Mucosa of descending colon (tissue), 3 donors: ENCODE measurements at regions not wholly inside any gene's neighbourhood (a gene's known extent, or its start where the extent isn't known, plus 50 kb on each side); places are given as distances from the start of the nearest gene placed in this dataset.
A peak's percentile ranks its signal among the peaks of the same experiment; 100 is the strongest.

Experiments used
- ATAC-seq: fragments of 200-7000 bp; cut with Tn5 transposase; one replicate; pipeline ENCODE4 v1.9.1; 2020; ENCODE audit warnings: mild to moderate bottlenecking, moderate library complexity
- DNase-seq, 3 donors: peaks; one replicate each; pipeline ENCODE4 v3.0.0-alpha.2; 2020
- H3K36me3 ChIP-seq: fragments of 200-600 bp; one replicate; pipeline ENCODE4 v1.8.0; 2021; ENCODE audit warnings: low read depth, mild to moderate bottlenecking
- H3K4me1 ChIP-seq: fragments of 200-600 bp; one replicate; pipeline ENCODE4 v1.8.0; 2021; ENCODE audit warnings: low read depth, mild to moderate bottlenecking
- H3K4me3 ChIP-seq: fragments of 200-600 bp; one replicate; pipeline ENCODE4 v1.8.0; 2021; ENCODE audit warnings: mild to moderate bottlenecking
- H3K9me3 ChIP-seq: fragments of 200-600 bp; one replicate; pipeline ENCODE4 v1.8.0; 2021; ENCODE audit warnings: mild to moderate bottlenecking
- intact Hi-C, 2 donors: fragments of 100-400 bp; cut with DNase I in 1 of 2; cut with micrococcal nuclease in 1 of 2; formaldehyde crosslinking; loops; one replicate each; pipeline versions ENCODE4 v1.11.0 to v1.11.1; 2022; cut with DNase I, micrococcal nuclease
- TF ChIP-seq, protein P1 (sequence below): fragments of 200-600 bp; IDR thresholded peaks from one replicate; pipeline ENCODE4 v1.8.0; 2022; ENCODE audit warnings: antibody characterized with exemption, mild to moderate bottlenecking
- donor health status: DM: no; HTN: no; CAD: no; lungs with moderate emphysema.
- donor health status: DM: no; HTN: no; CAD: no.
- donor health status: DM: no; HTN: yes; CAD: no.

DNA sequence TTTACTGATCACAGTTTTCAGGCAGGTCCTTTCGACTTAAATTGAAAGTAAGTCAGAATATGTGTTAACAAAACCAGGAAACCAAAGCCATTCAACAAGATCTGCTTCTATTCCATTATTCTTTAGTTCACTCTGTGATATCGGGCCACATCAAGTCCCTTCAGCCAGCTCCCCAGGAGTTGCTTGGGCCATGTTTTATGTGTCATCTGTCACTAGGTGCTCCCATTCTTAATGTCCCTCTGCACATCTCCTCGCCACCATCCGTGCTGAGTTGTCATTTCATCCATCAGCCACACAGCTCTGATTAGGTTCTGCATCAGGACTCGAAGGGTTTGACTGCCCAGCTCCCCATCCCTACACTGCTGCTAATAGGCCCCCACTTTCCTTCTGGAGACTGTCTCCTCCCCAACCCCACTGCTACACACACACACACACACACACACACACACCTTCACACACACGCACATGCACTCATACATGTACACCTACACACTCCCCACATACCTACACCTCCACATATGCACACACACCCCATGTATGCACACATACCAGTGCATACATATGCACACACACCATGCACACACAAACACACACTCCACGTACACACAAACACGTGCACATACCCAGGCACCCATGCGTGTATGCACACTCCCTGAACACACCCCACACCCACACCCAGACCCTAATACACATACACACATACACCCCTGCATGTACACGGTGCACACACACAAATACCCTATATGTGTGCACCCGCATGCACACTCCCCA, 143.3 kb upstream of the GMDS start:
- no peaks in the 10 kb centered on the region for H3K4me1 ChIP-seq
- no peaks in the 10 kb centered on the region for H3K9me3 ChIP-seq
- TF ChIP-seq, protein P1, sequence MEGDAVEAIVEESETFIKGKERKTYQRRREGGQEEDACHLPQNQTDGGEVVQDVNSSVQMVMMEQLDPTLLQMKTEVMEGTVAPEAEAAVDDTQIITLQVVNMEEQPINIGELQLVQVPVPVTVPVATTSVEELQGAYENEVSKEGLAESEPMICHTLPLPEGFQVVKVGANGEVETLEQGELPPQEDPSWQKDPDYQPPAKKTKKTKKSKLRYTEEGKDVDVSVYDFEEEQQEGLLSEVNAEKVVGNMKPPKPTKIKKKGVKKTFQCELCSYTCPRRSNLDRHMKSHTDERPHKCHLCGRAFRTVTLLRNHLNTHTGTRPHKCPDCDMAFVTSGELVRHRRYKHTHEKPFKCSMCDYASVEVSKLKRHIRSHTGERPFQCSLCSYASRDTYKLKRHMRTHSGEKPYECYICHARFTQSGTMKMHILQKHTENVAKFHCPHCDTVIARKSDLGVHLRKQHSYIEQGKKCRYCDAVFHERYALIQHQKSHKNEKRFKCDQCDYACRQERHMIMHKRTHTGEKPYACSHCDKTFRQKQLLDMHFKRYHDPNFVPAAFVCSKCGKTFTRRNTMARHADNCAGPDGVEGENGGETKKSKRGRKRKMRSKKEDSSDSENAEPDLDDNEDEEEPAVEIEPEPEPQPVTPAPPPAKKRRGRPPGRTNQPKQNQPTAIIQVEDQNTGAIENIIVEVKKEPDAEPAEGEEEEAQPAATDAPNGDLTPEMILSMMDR, result no peak
- intact Hi-C loops, result no loop called here
- H3K4me3 ChIP-seq, result no peak overlapping the region
- ATAC-seq (no peak), DNase-seq (no peak)
- H3K36me3 ChIP-seq, result no peaks in the 10 kb centered on the region

DNA sequence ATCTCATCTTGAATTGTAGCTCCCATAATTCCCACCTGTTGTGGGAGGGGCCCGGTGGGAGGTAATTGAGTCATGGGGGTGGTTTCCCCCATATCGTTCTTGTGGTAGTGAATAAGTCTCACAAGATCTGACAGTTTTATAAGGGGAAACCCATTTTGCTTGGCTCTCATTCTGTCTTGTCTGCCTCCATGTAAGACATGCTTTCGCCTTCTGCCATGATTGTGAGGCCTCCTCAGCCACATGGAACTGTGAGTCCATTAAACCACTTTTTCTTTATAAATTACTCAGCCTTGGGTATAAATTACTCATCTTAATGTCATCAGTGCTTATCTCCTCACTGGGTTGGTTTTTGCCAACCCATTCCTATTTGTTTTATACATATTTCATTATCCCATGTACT, 142.0 kb upstream of the GMDS start:
- H3K4me1 ChIP-seq, result no peaks in the 10 kb centered on the region
- H3K36me3 ChIP-seq, result no peaks in the 10 kb centered on the region
- no peaks in the 10 kb centered on the region for H3K9me3 ChIP-seq
- TF ChIP-seq, protein P1, result no peak
- no peak overlapping the region for H3K4me3 ChIP-seq
- intact Hi-C loops, result no loop called here
- DNase-seq, result no peak
- no peak for ATAC-seq

DNA sequence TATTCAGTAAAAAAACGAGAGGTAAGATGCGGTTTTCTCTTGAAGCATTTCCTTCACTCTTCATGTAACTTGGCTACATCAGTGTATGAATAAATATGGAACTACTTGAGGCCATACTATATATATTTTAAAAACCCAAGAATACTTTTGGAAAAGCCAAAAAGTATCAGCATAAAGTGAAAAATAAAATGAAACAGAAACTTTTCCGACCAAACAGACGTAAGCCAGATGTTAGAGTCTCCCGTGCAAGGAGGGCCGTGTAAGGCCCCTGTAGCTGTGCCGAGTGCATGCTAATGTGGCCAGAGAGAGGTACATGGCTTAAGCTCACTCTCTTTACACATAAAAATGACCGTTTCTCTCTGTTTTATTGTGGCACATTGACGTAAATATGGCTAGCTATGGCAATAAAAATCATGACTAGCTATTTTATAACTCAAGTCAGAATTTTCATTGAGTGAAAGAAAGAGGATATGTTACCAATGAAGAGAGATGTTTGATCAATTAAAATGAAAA, 140.1 kb upstream of the GMDS start:
- intact Hi-C loops, result no loop called here
- DNase-seq (no peak), ATAC-seq (peak; percentile 61)
- Histone ChIP-seq H3K4me1 (no peaks in the 10 kb centered on the region), H3K36me3 (no peaks in the 10 kb centered on the region), H3K9me3 (no peaks in the 10 kb centered on the region), H3K4me3 (no peak overlapping the region)
- TF ChIP-seq, protein P1, result no peak

DNA sequence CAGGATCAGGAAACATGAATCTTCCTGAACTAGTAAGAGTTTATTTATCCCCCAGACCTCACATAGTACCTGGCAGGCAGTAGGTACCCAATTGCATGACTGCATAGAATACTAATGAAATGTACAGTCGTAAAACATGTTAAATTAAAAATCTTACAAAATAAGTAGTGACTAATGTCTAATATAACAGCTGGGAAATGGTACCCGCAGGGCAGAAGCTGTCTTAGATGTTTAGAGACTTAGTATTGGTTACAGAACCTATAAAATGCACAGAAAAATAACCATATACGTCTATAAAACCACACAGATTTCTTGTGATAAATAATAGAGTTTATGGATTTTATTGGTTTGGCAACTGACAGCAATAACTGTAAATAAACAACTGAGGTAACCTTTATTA, 139.1 kb upstream of the GMDS start:
- intact Hi-C loops, result no loop called here
- TF ChIP-seq, protein P1, result no peak

DNA sequence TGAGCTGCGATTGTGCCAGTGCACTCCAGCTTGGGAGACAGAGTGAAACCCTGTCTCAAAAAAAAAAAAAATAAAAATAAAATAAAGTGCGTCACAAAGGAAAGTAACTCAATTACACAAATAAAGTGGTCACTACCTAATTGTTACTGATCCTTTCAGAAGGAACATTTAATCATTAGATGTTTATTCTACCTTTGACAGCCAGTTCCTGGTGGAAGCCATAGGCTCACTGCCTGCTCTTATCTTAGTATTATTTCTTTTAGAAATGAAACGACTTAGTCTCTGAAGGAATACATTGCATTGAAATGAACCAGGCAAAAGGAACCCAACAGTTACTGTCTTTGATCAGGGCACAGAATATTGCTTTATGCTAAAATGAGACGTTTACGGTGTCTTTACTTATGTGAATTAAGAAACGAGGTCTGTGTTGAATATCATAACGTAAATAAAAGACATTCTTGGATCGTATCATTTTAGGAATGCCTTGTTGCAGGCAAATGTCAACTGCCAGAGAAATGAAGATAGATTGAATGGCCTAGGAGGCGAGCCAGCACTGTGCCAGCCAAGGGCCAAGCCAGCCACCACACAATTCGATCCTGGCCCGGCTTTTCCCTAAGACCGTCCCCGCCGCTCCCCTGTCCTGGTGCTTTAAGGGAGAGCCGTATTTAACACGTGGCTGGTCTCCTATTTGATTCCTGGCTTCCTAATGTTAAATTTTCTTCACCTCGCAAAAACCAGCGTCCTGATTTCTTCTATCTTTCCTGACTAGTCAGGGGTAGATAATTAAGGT, 136.7 kb upstream of the GMDS start:
- Histone ChIP-seq H3K4me3 (no peak overlapping the region), H3K36me3 (no peaks in the 10 kb centered on the region), H3K9me3 (no peaks in the 10 kb centered on the region), H3K4me1 (no peaks in the 10 kb centered on the region)
- DNase-seq (no peak), ATAC-seq (no peak)
- TF ChIP-seq, protein P1, result no peak
- intact Hi-C loops, result no loop called here

More for the DNA sequence above, 139.1 kb upstream of the GMDS start:
- no peaks in the 10 kb centered on the region for H3K36me3 ChIP-seq
- H3K4me1 ChIP-seq, result no peaks in the 10 kb centered on the region
- no peak overlapping the region for H3K4me3 ChIP-seq
- no peaks in the 10 kb centered on the region for H3K9me3 ChIP-seq
- ATAC-seq, result no peak
- DNase-seq, result no peak
